HG03378 (cell line): ENCODE measurements at regions not wholly inside any gene's neighbourhood (a gene's known extent, or its start where the extent isn't known, plus 50 kb on each side); places are given as distances from the start of the nearest gene placed in this dataset.
"Not testable (repeated sequence)": the region's sequence is repeated elsewhere in the genome, so short reads cannot be mapped to it uniquely, and the experiment has no call there.

ENCODE experiments used
- ATAC-seq: cut with Tn5 transposase; IDR thresholded peaks from one replicate; pipeline ENCODE4 v1.9.1; 2021; ENCODE audit warnings: mild to moderate bottlenecking, moderate library complexity; ENCODE audit not compliant: unreplicated experiment

GRCh38 chr7:26083113-26083512 lies 68.9 kb upstream of the NFE2L3 start:
- ATAC-seq: no peak

DNA sequence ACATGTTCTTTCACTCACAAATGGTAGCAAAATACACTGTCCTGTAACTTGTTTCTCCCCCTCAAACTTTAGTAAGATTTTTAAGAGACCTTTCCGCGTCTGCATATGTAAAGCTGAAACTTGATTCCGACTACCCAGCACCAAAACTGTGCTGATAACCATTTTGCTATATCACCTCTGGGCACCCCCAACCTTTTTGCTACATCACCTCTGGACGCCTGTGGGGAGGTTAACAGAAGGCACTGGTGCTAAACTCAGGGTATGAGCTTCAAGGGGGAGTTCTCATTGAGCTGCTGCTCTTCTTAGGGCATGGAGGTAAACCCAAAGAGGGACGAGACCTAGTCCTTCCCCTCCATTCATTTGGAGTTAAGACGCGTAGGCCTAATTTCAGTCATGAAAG lies 67.6 kb upstream of the NFE2L3 start:
- no peak for ATAC-seq

DNA sequence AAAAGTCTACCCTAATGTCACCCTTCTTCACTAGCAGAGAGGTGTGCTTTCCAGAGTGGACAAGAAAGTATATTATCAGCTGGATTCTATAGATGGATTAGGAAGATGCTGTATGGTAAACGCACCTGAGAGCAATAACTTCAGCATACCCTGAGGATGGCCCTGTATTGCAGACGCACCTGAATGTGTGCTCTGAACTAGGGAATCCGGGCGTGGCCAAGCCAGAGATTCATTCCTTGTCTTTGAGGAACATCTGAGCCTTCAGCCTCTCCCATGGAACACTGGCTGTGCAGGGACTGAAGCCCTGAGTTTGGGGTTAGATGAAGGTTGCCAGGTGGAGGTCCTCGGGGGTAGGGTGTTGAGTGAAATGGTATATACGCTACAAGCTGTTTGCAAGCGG lies 66.2 kb upstream of the NFE2L3 start:
- no peak for ATAC-seq

DNA sequence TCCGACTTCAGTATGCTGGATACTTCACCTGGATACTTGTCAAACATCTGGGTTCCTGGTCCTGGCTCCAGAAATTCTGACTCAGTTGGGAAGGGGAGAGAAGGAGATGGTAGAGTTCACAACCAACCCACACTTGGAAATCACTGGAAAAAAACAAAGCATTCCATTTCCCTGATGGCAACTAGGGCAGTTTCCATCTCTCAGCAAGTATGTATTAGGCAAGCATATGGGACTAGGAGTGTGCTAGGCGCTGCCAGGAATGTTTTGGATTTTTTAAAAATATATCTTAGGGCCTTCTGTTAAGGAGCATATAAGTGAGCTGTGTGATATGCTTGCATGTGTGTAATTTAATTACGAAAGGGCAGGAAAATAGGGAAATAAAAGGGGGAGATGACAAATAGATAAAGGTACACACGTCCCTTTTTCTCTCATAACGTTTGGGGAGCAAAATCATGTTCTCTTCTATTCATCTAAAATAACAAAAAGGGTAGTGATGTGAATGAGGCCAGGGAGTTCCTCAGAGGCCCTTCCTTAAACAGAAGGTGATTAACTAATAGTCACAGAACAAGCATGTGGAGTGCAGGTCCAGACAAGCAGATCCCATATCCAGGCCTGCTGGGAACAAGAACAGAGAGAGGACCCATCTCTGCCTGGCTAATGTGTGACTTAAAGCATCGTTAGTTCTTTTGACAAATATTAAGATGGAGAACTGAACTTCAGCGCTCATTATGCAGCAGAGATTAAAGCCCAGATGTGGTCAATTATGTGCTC lies 64.5 kb upstream of the NFE2L3 start:
- ATAC-seq: no peak

GRCh38 chr7:26089469-26089868 lies 62.5 kb upstream of the NFE2L3 start:
- not testable (repeated sequence) for ATAC-seq

- no peak for ATAC-seq
These were observed 61.0 kb upstream of the NFE2L3 start for GRCh38 chr7:26090927-26091519.

GRCh38 chr7:26091933-26092332 lies 60.1 kb upstream of the NFE2L3 start:
- ATAC-seq: no peak

GRCh38 chr7:26093023-26093422 lies 59.0 kb upstream of the NFE2L3 start:
- ATAC-seq: no peak

DNA sequence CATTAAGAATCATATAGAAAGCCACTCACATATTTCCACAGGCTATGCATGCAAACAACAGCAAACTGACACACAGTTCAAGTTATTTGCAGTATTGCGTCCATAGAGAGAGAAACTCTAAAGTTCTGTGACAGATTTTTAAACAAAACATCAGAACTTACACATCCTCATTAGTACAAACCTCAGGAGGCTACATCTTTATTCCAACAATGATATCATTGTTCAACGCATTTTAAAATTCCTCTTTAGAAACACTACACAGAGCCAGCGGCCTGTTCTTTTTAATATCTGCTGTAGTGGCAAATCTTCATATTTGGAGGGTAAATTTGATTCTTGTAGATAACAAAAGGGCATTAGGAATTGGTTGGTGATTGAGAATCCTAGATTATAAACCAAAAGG lies 55.9 kb upstream of the NFE2L3 start:
- no peak for ATAC-seq

- no peak for ATAC-seq
These were observed 53.9 kb upstream of the NFE2L3 start for GRCh38 chr7:26097837-26098668.

- ATAC-seq: no peak
These were observed 52.8 kb upstream of the NFE2L3 start for GRCh38 chr7:26099236-26099635.

DNA sequence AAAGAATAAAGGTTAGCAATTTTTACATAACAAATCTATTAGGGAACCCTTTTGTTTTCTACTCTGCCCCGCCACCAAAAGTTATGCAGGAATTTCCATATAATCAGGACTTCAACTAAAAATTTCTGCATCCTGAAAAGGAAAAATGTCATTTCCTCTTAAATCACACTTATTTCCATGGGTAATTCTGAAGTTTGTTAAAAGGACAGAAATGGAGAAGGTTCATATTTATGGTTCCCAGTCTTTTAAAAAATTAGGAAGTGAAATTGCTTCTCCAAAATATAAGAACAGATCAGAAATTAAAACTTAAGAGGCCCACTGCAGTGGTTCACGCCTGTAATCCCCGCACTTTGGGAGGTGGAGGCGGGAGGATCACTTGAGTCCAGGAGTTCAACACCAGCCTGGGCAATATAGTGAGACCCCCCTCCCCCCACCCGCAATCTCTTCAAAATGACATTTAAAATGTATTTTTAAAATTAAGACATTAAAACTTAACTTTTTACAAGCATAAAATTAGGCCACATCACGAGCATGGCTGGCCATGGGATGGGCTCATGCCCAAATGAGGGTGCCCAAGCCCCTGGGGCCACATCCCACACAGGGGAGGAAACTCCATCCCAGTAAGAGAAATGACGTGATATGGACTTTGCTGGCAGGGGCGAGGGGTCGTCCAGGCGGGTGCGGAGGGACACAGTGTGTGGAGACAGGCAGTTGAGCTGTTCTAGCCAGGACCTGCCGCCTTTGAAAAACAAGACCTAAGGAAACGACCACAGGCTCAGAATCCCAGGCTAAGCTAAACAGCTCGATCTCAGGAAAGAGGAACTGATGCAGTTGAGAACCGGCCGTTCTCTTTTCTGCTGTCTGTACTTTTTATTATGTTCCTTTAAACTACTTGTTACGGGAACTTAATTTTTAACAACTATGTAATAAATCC lies 51.3 kb upstream of the NFE2L3 start:
- ATAC-seq: no peak

DNA sequence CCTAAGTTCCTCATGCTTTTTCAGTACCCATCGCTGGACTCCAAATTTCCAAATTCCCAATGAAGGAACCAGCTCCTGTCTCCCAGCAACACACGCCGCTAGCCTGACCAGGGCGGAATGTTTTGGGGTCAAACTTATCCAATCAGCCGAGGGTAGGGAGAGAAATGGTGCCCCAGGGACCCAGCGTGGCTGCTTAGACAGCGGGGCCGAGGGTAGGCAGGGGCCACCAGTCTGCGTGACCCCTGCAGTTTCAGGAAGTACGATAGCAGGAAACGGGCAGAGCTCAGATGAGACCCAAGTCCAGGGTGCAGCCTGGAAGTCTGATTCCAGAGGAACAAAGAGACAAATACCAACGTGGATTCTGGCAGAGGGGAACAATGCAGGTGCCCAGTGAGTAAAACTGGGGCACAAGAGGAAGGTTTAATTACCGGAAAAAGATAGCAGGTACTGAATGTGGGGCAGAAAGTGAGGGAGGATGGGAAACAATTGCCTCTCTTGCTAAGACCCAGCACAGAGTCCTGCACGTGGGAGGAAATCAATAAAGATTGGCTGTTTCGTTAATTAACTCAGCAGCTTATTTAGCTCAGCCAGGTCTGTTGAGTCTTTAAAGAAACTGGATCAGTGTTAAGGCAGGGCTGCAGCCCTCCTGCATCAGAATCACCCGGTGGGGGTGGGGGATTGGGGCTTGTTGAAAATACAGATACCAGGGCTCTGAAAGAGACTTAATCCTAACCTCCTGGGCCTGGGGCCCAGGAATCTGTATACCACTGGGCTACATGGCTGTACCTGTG lies 50.4 kb upstream of the NFE2L3 start:
- ATAC-seq: peak; percentile 55

- ATAC-seq: no peak
These were observed 49.8 kb upstream of the NFE2L3 start for GRCh38 chr7:26102176-26102575.
